ENCODE measurements at regions not wholly inside any gene's neighbourhood (a gene's known extent, or its start where the extent isn't known, plus 50 kb on each side); places are given as distances from the start of the nearest gene placed in this dataset.

GRCh38 chr3:89606151-89606550, 498.7 kb downstream of the EPHA3 start:
- Mint-ChIP-seq H3K36me3 (no peaks in the 10 kb centered on the region), H3K27ac (no peak overlapping the region), H3K4me1 (no peaks in the 10 kb centered on the region), H3K4me3 (no peak overlapping the region), H3K27me3 (no peaks in the 10 kb centered on the region), H3K9me3 (no peaks in the 10 kb centered on the region)

GRCh38 chr3:89612027-89612426, 504.6 kb downstream of the EPHA3 start:
- H3K27me3 Mint-ChIP-seq: no peaks in the 10 kb centered on the region
- no peak overlapping the region for H3K27ac Mint-ChIP-seq
- H3K9me3 Mint-ChIP-seq: peaks cover 0 to 2% (median 0%) of the 10 kb centered on the region in 3 donors
- no peaks in the 10 kb centered on the region for H3K4me1 Mint-ChIP-seq
- H3K4me3 Mint-ChIP-seq: no peak overlapping the region
- no peaks in the 10 kb centered on the region for H3K36me3 Mint-ChIP-seq

- H3K36me3 Mint-ChIP-seq: no peaks in the 10 kb centered on the region
- no peak overlapping the region for H3K27ac Mint-ChIP-seq
- peaks cover 0 to 2% (median 0%) of the 10 kb centered on the region in 3 donors for H3K9me3 Mint-ChIP-seq
- H3K4me3 Mint-ChIP-seq: no peak overlapping the region
- H3K4me1 Mint-ChIP-seq: no peaks in the 10 kb centered on the region
- H3K27me3 Mint-ChIP-seq: no peaks in the 10 kb centered on the region
Measured at GRCh38 chr3:89613241-89613640, 505.8 kb downstream of the EPHA3 start.

GRCh38 chr3:89617706-89618105, 510.3 kb downstream of the EPHA3 start:
- peaks cover 1 to 8% (median 4%) of the 10 kb centered on the region in 3 donors for H3K9me3 Mint-ChIP-seq
- H3K4me3 Mint-ChIP-seq: no peak overlapping the region
- H3K27ac Mint-ChIP-seq: no peak overlapping the region
- H3K27me3 Mint-ChIP-seq: no peaks in the 10 kb centered on the region
- no peaks in the 10 kb centered on the region for H3K4me1 Mint-ChIP-seq
- H3K36me3 Mint-ChIP-seq: no peaks in the 10 kb centered on the region

- Mint-ChIP-seq H3K27me3 (no peaks in the 10 kb centered on the region), H3K4me1 (no peaks in the 10 kb centered on the region), H3K36me3 (no peaks in the 10 kb centered on the region), H3K9me3 (peaks cover 1 to 6% (median 4%) of the 10 kb centered on the region in 3 donors), H3K27ac (no peak overlapping the region), H3K4me3 (no peak overlapping the region)
Measured at GRCh38 chr3:89619263-89619662, 511.8 kb downstream of the EPHA3 start.

- Mint-ChIP-seq H3K4me1 (no peaks in the 10 kb centered on the region), H3K36me3 (no peaks in the 10 kb centered on the region), H3K4me3 (no peak overlapping the region)
Measured at GRCh38 chr3:89622063-89622700, 514.8 kb downstream of the EPHA3 start.

GRCh38 chr3:89624494-89624893, 517.1 kb downstream of the EPHA3 start:
- Mint-ChIP-seq H3K4me1 (no peaks in the 10 kb centered on the region), H3K36me3 (no peaks in the 10 kb centered on the region), H3K9me3 (peaks cover 5 to 8% (median 6%) of the 10 kb centered on the region in 3 donors), H3K27ac (no peak overlapping the region), H3K4me3 (no peak overlapping the region), H3K27me3 (no peaks in the 10 kb centered on the region)

More at GRCh38 chr3:89622063-89622700, 514.8 kb downstream of the EPHA3 start:
- H3K9me3 Mint-ChIP-seq: peaks cover 1 to 6% (median 4%) of the 10 kb centered on the region in 3 donors
- H3K27ac Mint-ChIP-seq: no peak overlapping the region
- no peaks in the 10 kb centered on the region for H3K27me3 Mint-ChIP-seq

- no peak overlapping the region for H3K4me3 Mint-ChIP-seq
- H3K36me3 Mint-ChIP-seq: no peaks in the 10 kb centered on the region
- H3K27me3 Mint-ChIP-seq: no peaks in the 10 kb centered on the region
- H3K27ac Mint-ChIP-seq: no peak overlapping the region
- H3K4me1 Mint-ChIP-seq: no peaks in the 10 kb centered on the region
- peaks cover 5 to 17% (median 6%) of the 10 kb centered on the region in 3 donors for H3K9me3 Mint-ChIP-seq
Measured at GRCh38 chr3:89625945-89626344, 518.5 kb downstream of the EPHA3 start.

- Mint-ChIP-seq H3K27me3 (no peaks in the 10 kb centered on the region), H3K4me3 (no peak overlapping the region), H3K36me3 (no peaks in the 10 kb centered on the region), H3K27ac (no peak overlapping the region), H3K9me3 (peaks cover 2 to 13% (median 3%) of the 10 kb centered on the region in 3 donors), H3K4me1 (no peaks in the 10 kb centered on the region)
Measured at GRCh38 chr3:89628856-89629670, 521.6 kb downstream of the EPHA3 start.

GRCh38 chr3:89635137-89635536, 527.7 kb downstream of the EPHA3 start:
- Mint-ChIP-seq H3K9me3 (peaks cover 0 to 6% (median 5%) of the 10 kb centered on the region in 3 donors), H3K27me3 (no peaks in the 10 kb centered on the region), H3K27ac (no peak overlapping the region), H3K36me3 (no peaks in the 10 kb centered on the region), H3K4me3 (no peak overlapping the region), H3K4me1 (no peaks in the 10 kb centered on the region)

GRCh38 chr3:89644716-89645115, 537.3 kb downstream of the EPHA3 start:
- no peak overlapping the region for H3K27ac Mint-ChIP-seq
- peaks cover 0 to 2% (median 0%) of the 10 kb centered on the region in 3 donors for H3K4me1 Mint-ChIP-seq
- H3K36me3 Mint-ChIP-seq: no peaks in the 10 kb centered on the region
- peaks cover 0 to 12% (median 10%) of the 10 kb centered on the region in 3 donors for H3K9me3 Mint-ChIP-seq
- H3K27me3 Mint-ChIP-seq: no peaks in the 10 kb centered on the region
- H3K4me3 Mint-ChIP-seq: no peak overlapping the region

- H3K9me3 Mint-ChIP-seq: peaks cover 0 to 4% (median 2%) of the 10 kb centered on the region in 3 donors
- H3K27ac Mint-ChIP-seq: no peak overlapping the region
- no peaks in the 10 kb centered on the region for H3K27me3 Mint-ChIP-seq
- H3K4me1 Mint-ChIP-seq: no peaks in the 10 kb centered on the region
- H3K4me3 Mint-ChIP-seq: no peak overlapping the region
- peaks cover 2% of the 10 kb centered on the region for H3K36me3 Mint-ChIP-seq
Measured at GRCh38 chr3:89649431-89649830, 542.0 kb downstream of the EPHA3 start.

- H3K27ac Mint-ChIP-seq: no peak overlapping the region
- peaks cover 2% of the 10 kb centered on the region for H3K36me3 Mint-ChIP-seq
- H3K4me3 Mint-ChIP-seq: no peak overlapping the region
- peaks cover 2 to 21% (median 3%) of the 10 kb centered on the region in 3 donors for H3K9me3 Mint-ChIP-seq
- no peaks in the 10 kb centered on the region for H3K27me3 Mint-ChIP-seq
- no peaks in the 10 kb centered on the region for H3K4me1 Mint-ChIP-seq
Measured at GRCh38 chr3:89654031-89654430, 546.6 kb downstream of the EPHA3 start.

GRCh38 chr3:89656388-89656787, 549.0 kb downstream of the EPHA3 start:
- Mint-ChIP-seq H3K9me3 (peaks cover 2 to 21% (median 3%) of the 10 kb centered on the region in 3 donors), H3K36me3 (peaks cover 2% of the 10 kb centered on the region), H3K4me3 (no peak overlapping the region), H3K27ac (no peak overlapping the region), H3K27me3 (no peaks in the 10 kb centered on the region), H3K4me1 (no peaks in the 10 kb centered on the region)

- Mint-ChIP-seq H3K4me1 (peaks cover 0 to 1% (median 0%) of the 10 kb centered on the region in 3 donors), H3K36me3 (no peaks in the 10 kb centered on the region), H3K9me3 (peaks cover 0 to 2% (median 0%) of the 10 kb centered on the region in 3 donors), H3K4me3 (no peak overlapping the region), H3K27me3 (no peaks in the 10 kb centered on the region), H3K27ac (no peak overlapping the region)
Measured at GRCh38 chr3:89679686-89680085, 572.3 kb downstream of the EPHA3 start.

Data from IgD-negative memory B cell (primary cell).